ENCODE measurements at regions not wholly inside any gene's neighbourhood (a gene's known extent, or its start where the extent isn't known, plus 50 kb on each side); places are given as distances from the start of the nearest gene placed in this dataset.

- intact Hi-C loops (cut with micrococcal nuclease; ENCODE audit: unreplicated experiment): no loop called here
- BruUV-seq (replicated peaks): no TSS peak
- ChIA-PET POLR2A (ENCODE audit: unreplicated experiment) (no interaction called here), CTCF (interaction anchor here (0.9 kb wide), 1 partner anchor 60 kb away, joined by 3 read pairs; no protein-coding TSS in a partner anchor)
- Histone ChIP-seq H4K20me1 (ENCODE audit: insufficient read depth) (no peaks in the 10 kb centered on the region), H3K27ac (no peak overlapping the region), H3K4me1 (replicated peaks; ENCODE audit: insufficient read depth) (no peaks in the 10 kb centered on the region), H3K27me3 (ENCODE audit: insufficient read depth, low read depth) (no peaks in the 10 kb centered on the region), H3K4me3 (no peak overlapping the region), H2AFZ (no peak overlapping the region), H3K4me2 (no peak overlapping the region), H3K9me2 (ENCODE audit: insufficient read depth) (0 out of 2 replicates have a peak, but pooled peaks cover 4% of the 10 kb centered on the region), H3F3A (ENCODE audit: insufficient read depth, low read depth) (no peaks in the 10 kb centered on the region), H3K36me3 (ENCODE audit: low read depth) (no peaks in the 10 kb centered on the region), H3K79me2 (ENCODE audit: low read depth) (no peaks in the 10 kb centered on the region), H3K9me3 (ENCODE audit: insufficient read depth, low read depth) (no peaks in the 10 kb centered on the region)
- DNase-seq: no peak
- no peak for TF ChIP-seq EZH2 (IDR thresholded peaks at IDR 0.05; ENCODE audit: low read depth)
- TF ChIP-seq, protein P1, sequence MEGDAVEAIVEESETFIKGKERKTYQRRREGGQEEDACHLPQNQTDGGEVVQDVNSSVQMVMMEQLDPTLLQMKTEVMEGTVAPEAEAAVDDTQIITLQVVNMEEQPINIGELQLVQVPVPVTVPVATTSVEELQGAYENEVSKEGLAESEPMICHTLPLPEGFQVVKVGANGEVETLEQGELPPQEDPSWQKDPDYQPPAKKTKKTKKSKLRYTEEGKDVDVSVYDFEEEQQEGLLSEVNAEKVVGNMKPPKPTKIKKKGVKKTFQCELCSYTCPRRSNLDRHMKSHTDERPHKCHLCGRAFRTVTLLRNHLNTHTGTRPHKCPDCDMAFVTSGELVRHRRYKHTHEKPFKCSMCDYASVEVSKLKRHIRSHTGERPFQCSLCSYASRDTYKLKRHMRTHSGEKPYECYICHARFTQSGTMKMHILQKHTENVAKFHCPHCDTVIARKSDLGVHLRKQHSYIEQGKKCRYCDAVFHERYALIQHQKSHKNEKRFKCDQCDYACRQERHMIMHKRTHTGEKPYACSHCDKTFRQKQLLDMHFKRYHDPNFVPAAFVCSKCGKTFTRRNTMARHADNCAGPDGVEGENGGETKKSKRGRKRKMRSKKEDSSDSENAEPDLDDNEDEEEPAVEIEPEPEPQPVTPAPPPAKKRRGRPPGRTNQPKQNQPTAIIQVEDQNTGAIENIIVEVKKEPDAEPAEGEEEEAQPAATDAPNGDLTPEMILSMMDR (conservative IDR thresholded peaks at IDR 0.05): no peak
Observed at GRCh38 chr5:23451156-23451555, 56.3 kb upstream of the PRDM9 start.

- intact Hi-C loops (cut with micrococcal nuclease; ENCODE audit: unreplicated experiment): no loop called here
- no peaks in the 10 kb centered on the region for H4K20me1 ChIP-seq (ENCODE audit: insufficient read depth)
- no TSS peak for BruUV-seq (replicated peaks)
Observed at GRCh38 chr5:23450187-23450586, 57.2 kb upstream of the PRDM9 start.

DNA sequence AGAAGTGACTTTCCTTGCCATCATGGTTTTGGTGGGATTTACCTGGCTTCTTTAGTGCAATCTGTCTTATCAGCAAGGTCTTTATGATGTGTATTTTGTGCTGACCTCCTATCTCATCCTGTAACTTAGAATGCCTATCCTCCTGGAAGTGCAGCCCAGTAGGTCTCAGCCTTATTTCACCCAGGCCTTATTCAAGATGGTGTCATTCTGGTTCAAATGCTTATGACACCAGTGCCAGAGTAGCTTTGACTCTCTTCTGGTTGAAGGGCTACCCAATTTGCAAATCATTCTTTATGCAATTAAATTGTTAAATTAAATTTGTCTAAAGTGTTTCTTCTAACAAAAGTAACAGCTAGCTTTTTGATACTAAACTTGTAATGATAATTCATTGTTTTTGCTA lies 58.8 kb upstream of the PRDM9 start:
- Histone ChIP-seq H3K9me3 (ENCODE audit: insufficient read depth, low read depth) (no peaks in the 10 kb centered on the region), H3K36me3 (ENCODE audit: low read depth) (no peaks in the 10 kb centered on the region), H3K27ac (no peak overlapping the region), H4K20me1 (ENCODE audit: insufficient read depth) (no peaks in the 10 kb centered on the region), H3K79me2 (ENCODE audit: low read depth) (no peaks in the 10 kb centered on the region), H3F3A (ENCODE audit: insufficient read depth, low read depth) (no peaks in the 10 kb centered on the region), H3K4me3 (no peak overlapping the region), H2AFZ (no peak overlapping the region), H3K4me1 (replicated peaks; ENCODE audit: insufficient read depth) (no peaks in the 10 kb centered on the region), H3K27me3 (ENCODE audit: insufficient read depth, low read depth) (no peaks in the 10 kb centered on the region), H3K4me2 (no peak overlapping the region), H3K9me2 (ENCODE audit: insufficient read depth) (0 out of 2 replicates have a peak, but pooled peaks cover 4% of the 10 kb centered on the region)
- intact Hi-C loops (cut with micrococcal nuclease; ENCODE audit: unreplicated experiment): no loop called here
- POLR2A ChIA-PET (ENCODE audit: unreplicated experiment): no interaction called here
- CTCF ChIA-PET: no interaction called here
- TF ChIP-seq, protein P1 (conservative IDR thresholded peaks at IDR 0.05): no peak
- TF ChIP-seq EZH2 (IDR thresholded peaks at IDR 0.05; ENCODE audit: low read depth): no peak
- no TSS peak for BruUV-seq (replicated peaks)
- DNase-seq: no peak

More at GRCh38 chr5:23450187-23450586, 57.2 kb upstream of the PRDM9 start:
- Histone ChIP-seq H3K27ac (no peak overlapping the region), H3K4me2 (no peak overlapping the region), H3K9me3 (ENCODE audit: insufficient read depth, low read depth) (no peaks in the 10 kb centered on the region), H2AFZ (no peak overlapping the region), H3F3A (ENCODE audit: insufficient read depth, low read depth) (no peaks in the 10 kb centered on the region), H3K27me3 (ENCODE audit: insufficient read depth, low read depth) (no peaks in the 10 kb centered on the region), H3K4me1 (replicated peaks; ENCODE audit: insufficient read depth) (no peaks in the 10 kb centered on the region), H3K79me2 (ENCODE audit: low read depth) (no peaks in the 10 kb centered on the region), H3K36me3 (ENCODE audit: low read depth) (no peaks in the 10 kb centered on the region), H3K9me2 (ENCODE audit: insufficient read depth) (0 out of 2 replicates have a peak, but pooled peaks cover 4% of the 10 kb centered on the region), H3K4me3 (no peak overlapping the region)
- ChIA-PET CTCF (interaction anchor here (0.9 kb wide), 1 partner anchor 59 kb away, joined by 3 read pairs; no protein-coding TSS in a partner anchor), POLR2A (ENCODE audit: unreplicated experiment) (no interaction called here)
- no peak for TF ChIP-seq EZH2 (IDR thresholded peaks at IDR 0.05; ENCODE audit: low read depth)
- TF ChIP-seq, protein P1 (conservative IDR thresholded peaks at IDR 0.05): no peak
- no peak for DNase-seq

Measured in PC-9 (cell line).